HG03097 (cell line): ENCODE measurements at regions not wholly inside any gene's neighbourhood (a gene's known extent, or its start where the extent isn't known, plus 50 kb on each side); places are given as distances from the start of the nearest gene placed in this dataset.

Experiments used
- ATAC-seq: cut with Tn5 transposase; IDR thresholded peaks from one replicate; pipeline ENCODE4 v1.9.1; 2021; ENCODE audit not compliant: unreplicated experiment, low FRiP score

- no peak for ATAC-seq
Measured at GRCh38 chr1:34328281-34328799, 151.6 kb downstream of the C1orf94 start.

GRCh38 chr1:34330061-34330460 lies 153.4 kb downstream of the C1orf94 start:
- no peak for ATAC-seq

GRCh38 chr1:34331020-34331926 lies 154.6 kb downstream of the C1orf94 start:
- no peak for ATAC-seq

- ATAC-seq: no peak
Measured at GRCh38 chr1:34332996-34333395, 156.3 kb downstream of the C1orf94 start.

- ATAC-seq: no peak
Measured at GRCh38 chr1:34338871-34339270, 162.2 kb downstream of the C1orf94 start.

GRCh38 chr1:34341896-34342295 lies 165.2 kb downstream of the C1orf94 start:
- no peak for ATAC-seq

- no peak for ATAC-seq
Measured at GRCh38 chr1:34342334-34342733, 165.6 kb downstream of the C1orf94 start.

GRCh38 chr1:34346128-34346527 lies 169.4 kb downstream of the C1orf94 start:
- no peak for ATAC-seq

GRCh38 chr1:34353409-34353808 lies 176.7 kb downstream of the C1orf94 start:
- ATAC-seq: no peak

GRCh38 chr1:34354367-34354766 lies 177.7 kb downstream of the C1orf94 start:
- ATAC-seq: no peak

- ATAC-seq: no peak
Measured at GRCh38 chr1:34356853-34357252, 180.1 kb downstream of the C1orf94 start.

GRCh38 chr1:34358636-34359035 lies 181.9 kb downstream of the C1orf94 start:
- ATAC-seq: no peak

GRCh38 chr1:34359411-34359810 lies 182.7 kb downstream of the C1orf94 start:
- ATAC-seq: no peak

GRCh38 chr1:34360574-34360973 lies 183.9 kb downstream of the C1orf94 start:
- ATAC-seq: no peak

- ATAC-seq: no peak
Measured at GRCh38 chr1:34361121-34361520, 184.4 kb downstream of the C1orf94 start.

- ATAC-seq: no peak
Measured at GRCh38 chr1:34361781-34362357, 185.2 kb downstream of the C1orf94 start.

GRCh38 chr1:34362949-34363348 lies 186.2 kb downstream of the C1orf94 start:
- ATAC-seq: no peak

GRCh38 chr1:34363447-34363846 lies 186.7 kb downstream of the C1orf94 start:
- no peak for ATAC-seq

GRCh38 chr1:34363915-34364314 lies 187.2 kb downstream of the C1orf94 start:
- ATAC-seq: no peak

- ATAC-seq: no peak
Measured at GRCh38 chr1:34364376-34364775, 187.7 kb downstream of the C1orf94 start.

GRCh38 chr1:34365295-34365694 lies 188.6 kb downstream of the C1orf94 start:
- ATAC-seq: no peak
